ENCODE measurements at regions not wholly inside any gene's neighbourhood (a gene's known extent, or its start where the extent isn't known, plus 50 kb on each side); places are given as distances from the start of the nearest gene placed in this dataset.

DNA sequence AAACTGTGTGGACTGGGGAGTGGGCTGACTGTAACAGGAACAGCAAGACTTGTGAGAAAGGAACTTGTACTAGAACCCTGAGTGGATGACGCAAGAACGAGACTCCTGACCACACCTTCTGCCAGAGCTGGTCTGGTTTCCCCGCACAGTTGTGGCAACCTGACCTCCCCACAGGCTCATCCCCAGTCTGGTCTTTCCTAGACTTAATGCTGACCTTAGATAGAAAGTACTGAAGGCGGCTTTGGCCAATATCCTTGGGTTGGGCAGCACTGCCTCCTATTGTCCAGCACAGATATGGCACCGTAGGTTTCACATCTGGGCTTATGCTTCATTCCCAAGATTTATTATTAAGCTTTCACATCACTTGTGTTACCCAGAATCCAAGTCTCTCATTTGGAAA is 137.8 kb upstream of the FRG1 start:
- DNase-seq (ENCODE audit: low read depth, low spot score) = no peak
- no peak overlapping the region for H3K27ac ChIP-seq (ENCODE audit: low read depth, low read length)
- TF ChIP-seq EZH2 (IDR thresholded peaks at IDR 0.05) = no peak
- TF ChIP-seq TCF7L2 (IDR thresholded peaks at IDR 0.05; ENCODE audit: borderline replicate concordance, extremely low read depth, insufficient read depth, insufficient read length) = no peak
- TF ChIP-seq, protein P1, sequence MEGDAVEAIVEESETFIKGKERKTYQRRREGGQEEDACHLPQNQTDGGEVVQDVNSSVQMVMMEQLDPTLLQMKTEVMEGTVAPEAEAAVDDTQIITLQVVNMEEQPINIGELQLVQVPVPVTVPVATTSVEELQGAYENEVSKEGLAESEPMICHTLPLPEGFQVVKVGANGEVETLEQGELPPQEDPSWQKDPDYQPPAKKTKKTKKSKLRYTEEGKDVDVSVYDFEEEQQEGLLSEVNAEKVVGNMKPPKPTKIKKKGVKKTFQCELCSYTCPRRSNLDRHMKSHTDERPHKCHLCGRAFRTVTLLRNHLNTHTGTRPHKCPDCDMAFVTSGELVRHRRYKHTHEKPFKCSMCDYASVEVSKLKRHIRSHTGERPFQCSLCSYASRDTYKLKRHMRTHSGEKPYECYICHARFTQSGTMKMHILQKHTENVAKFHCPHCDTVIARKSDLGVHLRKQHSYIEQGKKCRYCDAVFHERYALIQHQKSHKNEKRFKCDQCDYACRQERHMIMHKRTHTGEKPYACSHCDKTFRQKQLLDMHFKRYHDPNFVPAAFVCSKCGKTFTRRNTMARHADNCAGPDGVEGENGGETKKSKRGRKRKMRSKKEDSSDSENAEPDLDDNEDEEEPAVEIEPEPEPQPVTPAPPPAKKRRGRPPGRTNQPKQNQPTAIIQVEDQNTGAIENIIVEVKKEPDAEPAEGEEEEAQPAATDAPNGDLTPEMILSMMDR (IDR thresholded peaks at IDR 0.05 in 2 of 3, conservative IDR thresholded peaks at IDR 0.05 in 1 of 3; ENCODE audit: borderline replicate concordance in 1 of 3, insufficient read depth in 1 of 3, low read depth in 2 of 3, low read length in 2 of 3) = peak in 2 of 3 experiments; percentile 46 to 56; a peak in 4 of 6 replicates
- TF ChIP-seq RAD21 (IDR thresholded peaks at IDR 0.05; ENCODE audit: low read depth) = peak; percentile 46; the same call in 1 of the 2 replicates
- TF ChIP-seq SIN3A (IDR thresholded peaks at IDR 0.05; ENCODE audit: low read depth) = no peak
- TF ChIP-seq EZH2phosphoT487 (IDR thresholded peaks at IDR 0.05; ENCODE audit: borderline replicate concordance) = no peak
- no TSS peak for BruUV-seq (replicated peaks)
- no peak overlapping the region for H3K4me2 ChIP-seq (ENCODE audit: low read length)
- intact Hi-C loops (cut with micrococcal nuclease) = no loop called here
- RAD21 ChIA-PET (ENCODE audit: low non-redundant PET in 1 of 2, low total read pairs in 2 of 2, uncharacterized antibody in 2 of 2, unreplicated experiment in 2 of 2) = no interaction called here
- no peak overlapping the region for H3K4me3 ChIP-seq (replicated peaks in 1 of 2; ENCODE audit: low read depth in 1 of 2, low read length in 2 of 2)
- no peaks in the 10 kb centered on the region for H3K36me3 ChIP-seq (ENCODE audit: control insufficient read depth in 1 of 2, insufficient read depth in 2 of 2, low read length in 2 of 2)
- no peak overlapping the region for H2AFZ ChIP-seq (ENCODE audit: low read depth, low read length, poor library complexity, severe bottlenecking)
- H4K20me1 ChIP-seq (ENCODE audit: insufficient read depth) = no peaks in the 10 kb centered on the region
- no peaks in the 10 kb centered on the region for H3K27me3 ChIP-seq (ENCODE audit: insufficient read depth, low read length)
- CTCF ChIA-PET = interaction anchor here (0.6 to 0.7 kb wide), 2 partner anchors 9 to 1023 kb away, joined by 3 to 5 read pairs; no protein-coding TSS in a partner anchor
- H3K79me2 ChIP-seq (ENCODE audit: insufficient read depth, low read length) = no peaks in the 10 kb centered on the region
- POLR2A ChIA-PET = no interaction called here
- no peaks in the 10 kb centered on the region for H3K9me3 ChIP-seq (ENCODE audit: control insufficient read depth in 1 of 2, insufficient read depth in 1 of 2, low read depth in 1 of 2, low read length in 2 of 2)
- no peak overlapping the region for H3K9ac ChIP-seq (ENCODE audit: low read length)
- ATAC-seq = peak; percentile 63
- no peaks in the 10 kb centered on the region for H3K4me1 ChIP-seq (ENCODE audit: control insufficient read depth in 1 of 2, insufficient read depth in 2 of 2, low read length in 2 of 2)
- no peaks in the 10 kb centered on the region for H3K9me2 ChIP-seq (ENCODE audit: insufficient read depth)

DNA sequence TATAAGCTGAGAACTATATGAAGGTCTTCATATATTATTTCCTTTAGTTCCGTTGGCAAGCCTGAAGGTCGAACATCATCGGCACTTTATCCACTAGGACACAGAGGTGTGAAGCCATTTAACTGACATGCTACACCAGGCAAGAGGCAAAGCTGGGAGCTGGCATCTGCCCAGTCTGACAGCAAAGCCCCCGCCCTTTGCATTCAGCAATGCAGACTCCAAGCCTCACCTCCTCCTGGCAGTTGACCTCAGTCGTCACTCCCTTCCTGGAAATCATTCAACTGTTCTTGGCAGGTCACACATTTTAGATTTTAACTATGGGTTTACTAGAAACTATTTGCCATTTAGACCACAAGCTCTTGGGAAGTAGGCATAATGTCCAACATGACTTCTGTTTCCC is 135.8 kb upstream of the FRG1 start:
- Histone ChIP-seq H3K27me3 (ENCODE audit: insufficient read depth, low read length) (no peaks in the 10 kb centered on the region), H2AFZ (ENCODE audit: low read depth, low read length, poor library complexity, severe bottlenecking) (no peak overlapping the region), H3K4me2 (ENCODE audit: low read length) (no peak overlapping the region), H3K9ac (ENCODE audit: low read length) (no peak overlapping the region), H3K9me3 (ENCODE audit: control insufficient read depth in 1 of 2, insufficient read depth in 1 of 2, low read depth in 1 of 2, low read length in 2 of 2) (no peaks in the 10 kb centered on the region), H4K20me1 (ENCODE audit: insufficient read depth) (no peaks in the 10 kb centered on the region), H3K4me1 (ENCODE audit: control insufficient read depth in 1 of 2, insufficient read depth in 2 of 2, low read length in 2 of 2) (no peaks in the 10 kb centered on the region), H3K4me3 (replicated peaks in 1 of 2; ENCODE audit: low read depth in 1 of 2, low read length in 2 of 2) (no peak overlapping the region), H3K27ac (ENCODE audit: low read depth, low read length) (no peak overlapping the region), H3K79me2 (ENCODE audit: insufficient read depth, low read length) (no peaks in the 10 kb centered on the region), H3K36me3 (ENCODE audit: control insufficient read depth in 1 of 2, insufficient read depth in 2 of 2, low read length in 2 of 2) (no peaks in the 10 kb centered on the region), H3K9me2 (ENCODE audit: insufficient read depth) (no peaks in the 10 kb centered on the region)
- ChIA-PET POLR2A (no interaction called here), RAD21 (ENCODE audit: low non-redundant PET in 1 of 2, low total read pairs in 2 of 2, uncharacterized antibody in 2 of 2, unreplicated experiment in 2 of 2) (no interaction called here), CTCF (no interaction called here)
- TF ChIP-seq ZNF274 (IDR thresholded peaks at IDR 0.05; ENCODE audit: low read depth, low read length) = no peak
- no peak for TF ChIP-seq YY1 (IDR thresholded peaks at IDR 0.05; ENCODE audit: extremely low read depth, insufficient replicate concordance, low read depth, low read length)
- TF ChIP-seq RAD21 (IDR thresholded peaks at IDR 0.05; ENCODE audit: low read depth) = no peak
- no TSS peak for BruUV-seq (replicated peaks)
- intact Hi-C loops (cut with micrococcal nuclease) = no loop called here
- ATAC-seq (no peak), DNase-seq (ENCODE audit: low read depth, low spot score) (no peak)
